ENCODE measurements at regions not wholly inside any gene's neighbourhood (a gene's known extent, or its start where the extent isn't known, plus 50 kb on each side); places are given as distances from the start of the nearest gene placed in this dataset.

DNA sequence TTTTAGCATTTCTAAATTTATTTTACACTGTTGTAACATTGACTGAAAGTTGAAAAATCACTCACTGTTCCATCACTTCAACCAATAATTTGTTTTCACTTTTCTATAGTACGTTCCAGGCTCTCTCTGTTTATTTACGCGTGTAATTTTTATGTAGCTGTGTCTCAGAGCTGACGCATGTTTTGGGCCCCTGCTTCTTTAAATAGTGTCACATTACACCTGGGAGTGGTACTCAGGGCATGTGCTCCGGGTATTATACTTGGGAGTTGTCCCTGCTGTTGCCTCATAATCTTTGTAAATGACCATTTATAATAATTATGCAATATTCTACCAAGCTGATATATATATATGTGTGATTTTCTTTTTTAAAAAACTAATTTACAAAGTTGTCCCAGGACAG lies 132.8 kb upstream of the CPM start:
- TF ChIP-seq, protein P1, sequence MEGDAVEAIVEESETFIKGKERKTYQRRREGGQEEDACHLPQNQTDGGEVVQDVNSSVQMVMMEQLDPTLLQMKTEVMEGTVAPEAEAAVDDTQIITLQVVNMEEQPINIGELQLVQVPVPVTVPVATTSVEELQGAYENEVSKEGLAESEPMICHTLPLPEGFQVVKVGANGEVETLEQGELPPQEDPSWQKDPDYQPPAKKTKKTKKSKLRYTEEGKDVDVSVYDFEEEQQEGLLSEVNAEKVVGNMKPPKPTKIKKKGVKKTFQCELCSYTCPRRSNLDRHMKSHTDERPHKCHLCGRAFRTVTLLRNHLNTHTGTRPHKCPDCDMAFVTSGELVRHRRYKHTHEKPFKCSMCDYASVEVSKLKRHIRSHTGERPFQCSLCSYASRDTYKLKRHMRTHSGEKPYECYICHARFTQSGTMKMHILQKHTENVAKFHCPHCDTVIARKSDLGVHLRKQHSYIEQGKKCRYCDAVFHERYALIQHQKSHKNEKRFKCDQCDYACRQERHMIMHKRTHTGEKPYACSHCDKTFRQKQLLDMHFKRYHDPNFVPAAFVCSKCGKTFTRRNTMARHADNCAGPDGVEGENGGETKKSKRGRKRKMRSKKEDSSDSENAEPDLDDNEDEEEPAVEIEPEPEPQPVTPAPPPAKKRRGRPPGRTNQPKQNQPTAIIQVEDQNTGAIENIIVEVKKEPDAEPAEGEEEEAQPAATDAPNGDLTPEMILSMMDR (IDR thresholded peaks at IDR 0.05; ENCODE audit: control insufficient read depth, insufficient read depth, low read depth, low read length, missing control alignments) = no peak
- DNase-seq (ENCODE audit: low read depth) = no peak

DNA sequence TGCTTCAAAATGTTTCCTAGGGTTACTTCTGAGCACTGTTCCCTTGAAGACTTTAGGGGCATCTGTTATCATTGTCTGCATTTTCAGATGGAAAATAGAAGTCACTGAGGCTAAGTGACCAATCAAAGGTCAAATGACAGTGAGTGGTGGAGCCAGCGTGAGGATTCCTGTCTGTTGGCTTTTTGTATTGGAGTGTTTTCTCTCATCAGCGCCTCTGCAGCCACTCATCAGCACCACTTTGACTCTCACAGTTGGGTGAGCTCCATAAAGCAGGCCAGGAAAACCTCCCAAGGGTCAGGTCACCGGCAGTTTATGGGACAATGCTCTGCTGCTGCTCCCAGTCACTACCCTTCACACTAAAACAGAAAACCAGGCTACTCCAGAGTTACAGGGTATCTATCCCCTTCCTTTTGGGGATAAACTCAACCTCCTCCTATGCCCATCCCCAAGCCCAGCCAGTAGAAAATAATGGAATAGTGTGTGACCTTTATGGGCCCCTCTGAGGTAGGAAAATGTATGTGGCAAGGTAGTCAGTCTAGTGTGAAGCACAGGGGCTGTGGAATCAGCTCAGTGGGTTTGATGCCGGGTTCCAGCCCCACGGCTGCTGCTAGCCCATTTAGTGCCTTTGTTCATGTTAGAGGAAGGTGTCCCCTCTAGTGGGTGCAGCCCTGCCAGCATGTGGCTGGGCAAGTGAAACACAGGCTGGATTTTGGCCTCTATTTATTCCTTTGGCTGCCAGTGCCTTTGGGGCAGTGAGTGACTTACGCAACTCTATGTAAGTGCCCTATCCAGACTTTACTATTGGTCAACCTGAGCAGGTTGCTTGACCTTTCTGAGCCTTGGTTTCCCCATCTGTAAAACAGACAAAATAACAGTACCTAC lies 133.8 kb upstream of the CPM start:
- no peak for DNase-seq (ENCODE audit: low read depth)
- TF ChIP-seq, protein P1 (IDR thresholded peaks at IDR 0.05; ENCODE audit: control insufficient read depth, insufficient read depth, low read depth, low read length, missing control alignments) = no peak
- no peak overlapping the region for H3K4me3 ChIP-seq (ENCODE audit: control insufficient read depth, low read depth, low read length)

More for the DNA sequence above, 132.8 kb upstream of the CPM start:
- no peak overlapping the region for H3K4me3 ChIP-seq (ENCODE audit: control insufficient read depth, low read depth, low read length)

DNA sequence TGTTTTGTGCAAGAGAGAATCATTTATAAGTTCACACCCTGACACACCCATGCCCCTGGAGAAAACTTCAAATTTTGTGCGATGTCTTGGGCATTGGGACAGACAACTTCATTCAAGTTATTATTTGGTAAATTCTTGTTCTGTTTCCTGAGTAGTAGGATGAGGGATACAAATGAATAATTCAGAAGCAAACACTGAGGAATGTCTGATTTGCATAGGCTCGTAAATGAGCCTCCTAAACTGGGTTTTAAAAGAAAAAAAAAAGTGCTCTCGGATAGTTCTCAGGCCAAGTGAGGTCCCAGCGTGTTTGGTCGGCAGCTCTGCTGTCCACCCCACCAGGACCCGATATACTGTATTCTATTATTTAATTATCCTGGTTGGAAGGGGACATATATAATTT lies 134.7 kb upstream of the CPM start:
- TF ChIP-seq, protein P1 (IDR thresholded peaks at IDR 0.05; ENCODE audit: control insufficient read depth, insufficient read depth, low read depth, low read length, missing control alignments) = no peak
- no peak for DNase-seq (ENCODE audit: low read depth)
- no peak overlapping the region for H3K4me3 ChIP-seq (ENCODE audit: control insufficient read depth, low read depth, low read length)

DNA sequence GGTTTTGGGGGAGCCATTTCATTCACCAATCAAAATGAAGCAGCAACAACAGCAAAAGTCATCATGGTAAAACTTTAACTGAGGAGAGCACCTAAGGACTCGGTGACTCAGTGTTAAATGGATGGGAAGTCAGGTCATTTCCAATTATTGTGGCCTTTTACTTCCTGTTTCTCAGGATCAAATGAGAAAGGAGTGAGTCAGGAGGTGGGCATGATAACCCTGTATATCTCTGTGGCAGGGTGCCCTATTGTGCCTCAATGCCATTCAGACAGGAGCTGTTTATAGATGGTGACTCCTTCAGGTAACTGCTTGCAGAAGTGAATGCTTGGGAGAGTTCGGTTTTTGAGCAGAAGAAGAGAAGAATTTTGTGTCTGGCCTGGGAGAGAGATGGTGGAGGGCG lies 135.5 kb upstream of the CPM start:
- no peak overlapping the region for H3K4me3 ChIP-seq (ENCODE audit: control insufficient read depth, low read depth, low read length)
- TF ChIP-seq, protein P1 (IDR thresholded peaks at IDR 0.05; ENCODE audit: control insufficient read depth, insufficient read depth, low read depth, low read length, missing control alignments) = no peak
- DNase-seq (ENCODE audit: low read depth) = no peak

DNA sequence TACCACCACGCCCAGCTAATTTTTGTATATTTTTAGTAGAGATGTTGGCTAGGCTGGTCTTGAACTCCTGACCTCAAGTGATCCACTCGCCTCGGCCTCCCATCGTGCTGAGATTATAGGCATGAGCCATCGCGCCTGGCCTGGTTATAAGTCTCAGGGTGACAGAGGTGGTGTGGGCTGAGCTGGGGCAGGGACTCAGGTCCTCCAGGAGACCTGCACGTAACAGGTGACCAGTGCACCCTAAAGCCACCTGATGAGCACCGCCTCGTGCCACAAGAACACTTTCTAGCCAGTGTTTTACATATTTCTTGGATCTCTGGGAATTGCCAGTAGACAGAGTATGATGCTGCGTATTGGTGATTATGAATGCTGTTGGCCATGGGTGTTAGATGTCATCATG lies 136.5 kb upstream of the CPM start:
- DNase-seq (ENCODE audit: low read depth) = no peak
- TF ChIP-seq, protein P1 (IDR thresholded peaks at IDR 0.05; ENCODE audit: control insufficient read depth, insufficient read depth, low read depth, low read length, missing control alignments) = no peak
- H3K4me3 ChIP-seq (ENCODE audit: control insufficient read depth, low read depth, low read length) = no peak overlapping the region

DNA sequence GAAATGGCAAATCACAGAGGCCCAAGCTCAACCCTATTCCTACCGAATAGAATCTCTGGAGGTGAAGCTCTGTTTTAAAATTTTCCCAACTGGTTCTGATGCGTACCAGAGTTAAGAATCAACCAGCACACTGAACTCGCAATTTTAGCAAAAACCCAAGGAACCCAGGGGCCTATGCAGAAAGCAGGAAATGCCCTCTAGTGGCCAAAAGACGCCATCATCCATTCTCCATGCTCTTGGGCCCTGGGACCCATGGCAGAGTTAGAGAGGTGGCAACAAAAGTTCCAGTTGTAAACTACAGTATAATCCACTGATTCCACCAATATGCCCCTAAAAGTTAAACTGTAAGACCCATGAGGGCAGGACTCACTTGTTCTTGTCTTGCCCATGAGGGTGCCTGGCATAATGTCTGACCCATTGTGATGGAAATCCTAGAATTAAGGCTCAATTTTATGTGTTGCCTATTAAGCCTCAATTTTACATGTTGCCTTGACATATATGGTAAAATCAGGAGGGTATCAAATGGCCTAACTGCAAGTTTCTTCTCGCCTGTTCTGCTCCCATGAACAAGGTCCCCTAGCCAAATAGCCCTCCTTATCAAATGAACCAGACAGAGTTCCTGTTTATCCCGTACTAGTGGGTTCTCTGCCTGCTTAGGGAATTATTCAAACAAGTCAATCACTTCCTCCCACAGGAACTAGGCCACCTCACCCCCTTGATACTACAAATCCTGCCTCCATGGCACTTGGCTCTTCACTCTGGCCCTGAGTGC lies 137.5 kb upstream of the CPM start:
- peak; percentile 37 for DNase-seq (ENCODE audit: low read depth)
- TF ChIP-seq, protein P1 (IDR thresholded peaks at IDR 0.05; ENCODE audit: control insufficient read depth, insufficient read depth, low read depth, low read length, missing control alignments) = peak; percentile 94
- H3K4me3 ChIP-seq (ENCODE audit: control insufficient read depth, low read depth, low read length) = no peak overlapping the region
